Tibial nerve (tissue), 3 donors: ENCODE measurements at regions not wholly inside any gene's neighbourhood (a gene's known extent, or its start where the extent isn't known, plus 50 kb on each side); places are given as distances from the start of the nearest gene placed in this dataset.

ENCODE experiments used
- CTCF ChIP-seq, 5 experiments: fragments of 200-600 bp in 3 of 5; fragments of 450-650 bp in 2 of 5; sonication (generic) in 3 of 5; IDR thresholded peaks; one replicate each; pipeline ENCODE4 v1.5.1; 2016 to 2019; ENCODE audit warnings: antibody characterized with exemption in 5 of 5, mild to moderate bottlenecking in 3 of 5, moderate library complexity in 2 of 5
- POLR2A ChIP-seq, 2 donors: fragments of 450-650 bp; IDR thresholded peaks; one replicate each; pipeline ENCODE4 v1.6.1; 2017; ENCODE audit warnings: antibody characterized with exemption in 2 of 2, mild to moderate bottlenecking in 2 of 2, moderate library complexity in 2 of 2

GRCh38 chr15:66909381-66909890 lies 156.0 kb upstream of the SMAD3 start:
- TF ChIP-seq CTCF (IDR thresholded peaks at IDR 0.05) (no peak), POLR2A (IDR thresholded peaks at IDR 0.05) (no peak)
